A549 (cell line): ENCODE measurements at regions not wholly inside any gene's neighbourhood (a gene's known extent, or its start where the extent isn't known, plus 50 kb on each side); places are given as distances from the start of the nearest gene placed in this dataset.

Source experiments
- BHLHE40 ChIP-seq: IDR thresholded peaks from 2 replicates; pipeline ENCODE4 v1.6.1; 2012; ENCODE audit warnings: low read depth, low read length, inconsistent platforms
- NFE2L2 ChIP-seq: fragments of 150-350 bp; conservative IDR thresholded peaks from 2 replicates; pipeline ENCODE4 v1.6.1; 2014; ENCODE audit warnings: low read length

GRCh38 chr6:168155193-168155592 lies 76.2 kb upstream of the FRMD1 start:
- peak; percentile 31; the same call in 1 of the 2 replicates for TF ChIP-seq NFE2L2
- TF ChIP-seq BHLHE40, result no peak
